ENCODE measurements at regions not wholly inside any gene's neighbourhood (a gene's known extent, or its start where the extent isn't known, plus 50 kb on each side); places are given as distances from the start of the nearest gene placed in this dataset.

DNA sequence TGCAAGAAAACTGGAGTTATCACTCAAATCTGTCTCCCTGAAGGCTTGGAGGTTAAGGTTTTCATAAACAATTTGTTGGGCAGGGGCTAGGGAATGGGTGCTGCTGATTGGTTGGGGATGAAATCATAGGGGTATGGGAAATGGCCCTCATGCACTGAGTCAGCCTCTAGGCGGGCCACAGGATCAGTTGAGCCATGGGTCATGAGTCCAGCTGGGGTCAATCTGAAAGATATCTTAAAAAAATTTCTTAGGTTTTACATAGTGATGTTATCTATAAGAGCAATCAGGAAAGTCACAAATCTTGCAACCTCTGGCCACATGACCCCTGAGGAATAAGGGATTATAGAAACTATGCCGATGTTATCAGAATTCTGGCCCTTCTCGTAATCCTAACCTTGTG, 491.7 kb downstream of the ZIC1 start (continued):
- TF ChIP-seq, protein P1, sequence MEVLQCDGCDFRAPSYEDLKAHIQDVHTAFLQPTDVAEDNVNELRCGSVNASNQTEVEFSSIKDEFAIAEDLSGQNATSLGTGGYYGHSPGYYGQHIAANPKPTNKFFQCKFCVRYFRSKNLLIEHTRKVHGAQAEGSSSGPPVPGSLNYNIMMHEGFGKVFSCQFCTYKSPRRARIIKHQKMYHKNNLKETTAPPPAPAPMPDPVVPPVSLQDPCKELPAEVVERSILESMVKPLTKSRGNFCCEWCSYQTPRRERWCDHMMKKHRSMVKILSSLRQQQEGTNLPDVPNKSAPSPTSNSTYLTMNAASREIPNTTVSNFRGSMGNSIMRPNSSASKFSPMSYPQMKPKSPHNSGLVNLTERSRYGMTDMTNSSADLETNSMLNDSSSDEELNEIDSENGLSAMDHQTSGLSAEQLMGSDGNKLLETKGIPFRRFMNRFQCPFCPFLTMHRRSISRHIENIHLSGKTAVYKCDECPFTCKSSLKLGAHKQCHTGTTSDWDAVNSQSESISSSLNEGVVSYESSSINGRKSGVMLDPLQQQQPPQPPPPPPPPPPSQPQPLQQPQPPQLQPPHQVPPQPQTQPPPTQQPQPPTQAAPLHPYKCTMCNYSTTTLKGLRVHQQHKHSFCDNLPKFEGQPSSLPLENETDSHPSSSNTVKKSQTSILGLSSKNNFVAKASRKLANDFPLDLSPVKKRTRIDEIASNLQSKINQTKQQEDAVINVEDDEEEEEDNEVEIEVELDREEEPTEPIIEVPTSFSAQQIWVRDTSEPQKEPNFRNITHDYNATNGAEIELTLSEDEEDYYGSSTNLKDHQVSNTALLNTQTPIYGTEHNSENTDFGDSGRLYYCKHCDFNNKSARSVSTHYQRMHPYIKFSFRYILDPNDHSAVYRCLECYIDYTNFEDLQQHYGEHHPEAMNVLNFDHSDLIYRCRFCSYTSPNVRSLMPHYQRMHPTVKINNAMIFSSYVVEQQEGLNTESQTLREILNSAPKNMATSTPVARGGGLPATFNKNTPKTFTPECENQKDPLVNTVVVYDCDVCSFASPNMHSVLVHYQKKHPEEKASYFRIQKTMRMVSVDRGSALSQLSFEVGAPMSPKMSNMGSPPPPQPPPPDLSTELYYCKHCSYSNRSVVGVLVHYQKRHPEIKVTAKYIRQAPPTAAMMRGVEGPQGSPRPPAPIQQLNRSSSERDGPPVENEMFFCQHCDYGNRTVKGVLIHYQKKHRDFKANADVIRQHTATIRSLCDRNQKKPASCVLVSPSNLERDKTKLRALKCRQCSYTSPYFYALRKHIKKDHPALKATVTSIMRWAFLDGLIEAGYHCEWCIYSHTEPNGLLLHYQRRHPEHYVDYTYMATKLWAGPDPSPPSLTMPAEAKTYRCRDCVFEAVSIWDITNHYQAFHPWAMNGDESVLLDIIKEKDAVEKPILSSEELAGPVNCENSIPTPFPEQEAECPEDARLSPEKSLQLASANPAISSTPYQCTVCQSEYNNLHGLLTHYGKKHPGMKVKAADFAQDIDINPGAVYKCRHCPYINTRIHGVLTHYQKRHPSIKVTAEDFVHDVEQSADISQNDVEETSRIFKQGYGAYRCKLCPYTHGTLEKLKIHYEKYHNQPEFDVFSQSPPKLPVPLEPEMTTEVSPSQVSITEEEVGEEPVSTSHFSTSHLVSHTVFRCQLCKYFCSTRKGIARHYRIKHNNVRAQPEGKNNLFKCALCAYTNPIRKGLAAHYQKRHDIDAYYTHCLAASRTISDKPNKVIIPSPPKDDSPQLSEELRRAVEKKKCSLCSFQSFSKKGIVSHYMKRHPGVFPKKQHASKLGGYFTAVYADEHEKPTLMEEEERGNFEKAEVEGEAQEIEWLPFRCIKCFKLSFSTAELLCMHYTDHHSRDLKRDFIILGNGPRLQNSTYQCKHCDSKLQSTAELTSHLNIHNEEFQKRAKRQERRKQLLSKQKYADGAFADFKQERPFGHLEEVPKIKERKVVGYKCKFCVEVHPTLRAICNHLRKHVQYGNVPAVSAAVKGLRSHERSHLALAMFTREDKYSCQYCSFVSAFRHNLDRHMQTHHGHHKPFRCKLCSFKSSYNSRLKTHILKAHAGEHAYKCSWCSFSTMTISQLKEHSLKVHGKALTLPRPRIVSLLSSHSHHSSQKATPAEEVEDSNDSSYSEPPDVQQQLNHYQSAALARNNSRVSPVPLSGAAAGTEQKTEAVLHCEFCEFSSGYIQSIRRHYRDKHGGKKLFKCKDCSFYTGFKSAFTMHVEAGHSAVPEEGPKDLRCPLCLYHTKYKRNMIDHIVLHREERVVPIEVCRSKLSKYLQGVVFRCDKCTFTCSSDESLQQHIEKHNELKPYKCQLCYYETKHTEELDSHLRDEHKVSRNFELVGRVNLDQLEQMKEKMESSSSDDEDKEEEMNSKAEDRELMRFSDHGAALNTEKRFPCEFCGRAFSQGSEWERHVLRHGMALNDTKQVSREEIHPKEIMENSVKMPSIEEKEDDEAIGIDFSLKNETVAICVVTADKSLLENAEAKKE (CRISPR knock-in tag; IDR thresholded peaks at IDR 0.05) = no peak
- no peak for TF ChIP-seq CREB1 (CRISPR knock-in tag; IDR thresholded peaks at IDR 0.05; ENCODE audit: low read depth)
- no peak for TF ChIP-seq EZH2phosphoT487 (IDR thresholded peaks at IDR 0.05; ENCODE audit: unreplicated experiment)
- no peak for TF ChIP-seq STAT1 (IDR thresholded peaks at IDR 0.05; ENCODE audit: unreplicated experiment)
- TF ChIP-seq JUNB (IDR thresholded peaks at IDR 0.05; ENCODE audit: unreplicated experiment) = no peak
- TF ChIP-seq POLR2AphosphoS5 (IDR thresholded peaks at IDR 0.05; ENCODE audit: low read depth) = no peak
- TF ChIP-seq ZNF114 (CRISPR knock-in tag; IDR thresholded peaks at IDR 0.05) = no peak

DNA sequence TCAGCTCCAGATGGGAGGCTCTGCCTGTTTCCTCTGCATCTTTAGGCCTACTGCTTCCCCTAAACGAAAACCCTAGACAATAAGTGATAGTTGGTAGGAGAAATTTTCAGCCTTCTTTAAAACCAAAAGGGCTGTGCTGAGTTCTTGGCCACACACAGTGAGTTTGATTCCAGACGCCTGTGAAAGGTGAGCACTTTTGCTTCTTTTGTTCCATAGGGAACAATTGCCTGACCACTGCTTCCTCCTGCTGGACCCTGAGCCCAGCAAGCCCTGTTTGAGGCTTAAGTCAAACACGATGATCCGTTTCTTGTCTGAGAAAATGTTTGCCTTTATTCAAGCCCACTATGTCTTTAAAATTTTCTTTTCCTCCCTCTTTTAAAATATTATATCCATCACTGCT, 493.9 kb downstream of the ZIC1 start:
- Histone ChIP-seq H4K20me1 (replicated peaks; ENCODE audit: insufficient read depth) (no peaks in the 10 kb centered on the region), H3K9me2 (ENCODE audit: insufficient read depth) (no peaks in the 10 kb centered on the region), H3K79me2 (replicated peaks; ENCODE audit: insufficient read depth) (no peaks in the 10 kb centered on the region), H3K36me3 (ENCODE audit: insufficient read depth) (no peaks in the 10 kb centered on the region), H3K27me3 (ENCODE audit: insufficient read depth) (no peaks in the 10 kb centered on the region), H2AFZ (peak overlapping the region; percentile 84), H3K27ac (ENCODE audit: low read depth) (peak overlapping the region; percentile 62; the same call in 1 of the 2 replicates), H3F3A (replicated peaks; ENCODE audit: low read depth) (no peaks in the 10 kb centered on the region), H3K4me1 (ENCODE audit: insufficient read depth) (no peaks in the 10 kb centered on the region; the same call in 1 of the 2 replicates), H3K4me3 (no peak overlapping the region), H3K4me2 (no peak overlapping the region)
- H3K4me1 Mint-ChIP-seq = peaks cover 8% of the 10 kb centered on the region; the same call in 2 of the 3 replicates
- H3K36me3 Mint-ChIP-seq (ENCODE audit: low read depth) = peaks cover 14% of the 10 kb centered on the region
- TF ChIP-seq STAT1 (IDR thresholded peaks at IDR 0.05; ENCODE audit: unreplicated experiment) (no peak), NANOG (IDR thresholded peaks at IDR 0.05; ENCODE audit: borderline replicate concordance) (no peak)
- TF ChIP-seq, protein P2, sequence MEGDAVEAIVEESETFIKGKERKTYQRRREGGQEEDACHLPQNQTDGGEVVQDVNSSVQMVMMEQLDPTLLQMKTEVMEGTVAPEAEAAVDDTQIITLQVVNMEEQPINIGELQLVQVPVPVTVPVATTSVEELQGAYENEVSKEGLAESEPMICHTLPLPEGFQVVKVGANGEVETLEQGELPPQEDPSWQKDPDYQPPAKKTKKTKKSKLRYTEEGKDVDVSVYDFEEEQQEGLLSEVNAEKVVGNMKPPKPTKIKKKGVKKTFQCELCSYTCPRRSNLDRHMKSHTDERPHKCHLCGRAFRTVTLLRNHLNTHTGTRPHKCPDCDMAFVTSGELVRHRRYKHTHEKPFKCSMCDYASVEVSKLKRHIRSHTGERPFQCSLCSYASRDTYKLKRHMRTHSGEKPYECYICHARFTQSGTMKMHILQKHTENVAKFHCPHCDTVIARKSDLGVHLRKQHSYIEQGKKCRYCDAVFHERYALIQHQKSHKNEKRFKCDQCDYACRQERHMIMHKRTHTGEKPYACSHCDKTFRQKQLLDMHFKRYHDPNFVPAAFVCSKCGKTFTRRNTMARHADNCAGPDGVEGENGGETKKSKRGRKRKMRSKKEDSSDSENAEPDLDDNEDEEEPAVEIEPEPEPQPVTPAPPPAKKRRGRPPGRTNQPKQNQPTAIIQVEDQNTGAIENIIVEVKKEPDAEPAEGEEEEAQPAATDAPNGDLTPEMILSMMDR (conservative IDR thresholded peaks at IDR 0.05; ENCODE audit: low read depth in 2 of 2) = peak in 1 of 2 experiments; percentile 29; a peak in 1 of 4 replicates
- peaks cover 2% of the 10 kb centered on the region for H3K27me3 Mint-ChIP-seq (ENCODE audit: insufficient read depth, low read depth, poor library complexity)
- no peak overlapping the region for H3K4me3 Mint-ChIP-seq
- ATAC-seq (peak; percentile 75), DNase-seq (ENCODE audit: low spot score) (peak; percentile 26)
- H3K27ac Mint-ChIP-seq = peak overlapping the region; percentile 76; the same call in 1 of the 2 replicates
- peaks cover 13% of the 10 kb centered on the region for H3K9me3 Mint-ChIP-seq

All from GM23338 (cell line).